ENCODE measurements at regions not wholly inside any gene's neighbourhood (a gene's known extent, or its start where the extent isn't known, plus 50 kb on each side); places are given as distances from the start of the nearest gene placed in this dataset.
"Not testable (repeated sequence)": the region's sequence is repeated elsewhere in the genome, so short reads cannot be mapped to it uniquely, and the experiment has no call there.

- no peak for DNase-seq (ENCODE audit: low read depth in 4 of 4, low spot score in 1 of 4)
Observed at GRCh38 chr2:59171019-59171418, 929.9 kb upstream of the FANCL start.

- no peak for DNase-seq (ENCODE audit: low read depth in 4 of 4, low spot score in 1 of 4)
Observed at GRCh38 chr2:59168766-59169165, 927.6 kb upstream of the FANCL start.

- no peak for DNase-seq (ENCODE audit: low read depth in 4 of 4, low spot score in 1 of 4)
Observed at GRCh38 chr2:59167514-59167913, 926.4 kb upstream of the FANCL start.

GRCh38 chr2:59157908-59158307, 916.8 kb upstream of the FANCL start:
- not testable (repeated sequence) for DNase-seq (ENCODE audit: low read depth in 4 of 4, low spot score in 1 of 4)

GRCh38 chr2:59151805-59152204, 910.7 kb upstream of the FANCL start:
- DNase-seq (ENCODE audit: low read depth in 4 of 4, low spot score in 1 of 4), result no peak

GRCh38 chr2:59150217-59150849, 909.2 kb upstream of the FANCL start:
- no peak for DNase-seq (ENCODE audit: low read depth in 4 of 4, low spot score in 1 of 4)

- no peak for DNase-seq (ENCODE audit: low read depth in 4 of 4, low spot score in 1 of 4)
Observed at GRCh38 chr2:59149271-59149670, 908.1 kb upstream of the FANCL start.

GRCh38 chr2:59112258-59112657, 871.1 kb upstream of the FANCL start:
- DNase-seq (ENCODE audit: low read depth in 4 of 4, low spot score in 1 of 4), result no peak

- DNase-seq (ENCODE audit: low read depth in 4 of 4, low spot score in 1 of 4), result no peak
Observed at GRCh38 chr2:59096973-59097372, 855.8 kb upstream of the FANCL start.

GRCh38 chr2:59093571-59093970, 852.4 kb upstream of the FANCL start:
- DNase-seq (ENCODE audit: low read depth in 4 of 4, low spot score in 1 of 4), result no peak

GRCh38 chr2:59084326-59084725, 843.2 kb upstream of the FANCL start:
- DNase-seq (ENCODE audit: low read depth in 4 of 4, low spot score in 1 of 4), result no peak

- no peak for DNase-seq (ENCODE audit: low read depth in 4 of 4, low spot score in 1 of 4)
Observed at GRCh38 chr2:59083075-59083828, 842.1 kb upstream of the FANCL start.

- DNase-seq (ENCODE audit: low read depth in 4 of 4, low spot score in 1 of 4), result no peak
Observed at GRCh38 chr2:59082657-59083056, 841.5 kb upstream of the FANCL start.

GRCh38 chr2:59080451-59081181, 839.5 kb upstream of the FANCL start:
- no peak for DNase-seq (ENCODE audit: low read depth in 4 of 4, low spot score in 1 of 4)

- no peak for DNase-seq (ENCODE audit: low read depth in 4 of 4, low spot score in 1 of 4)
Observed at GRCh38 chr2:59077981-59078531, 836.9 kb upstream of the FANCL start.

- no peak for DNase-seq (ENCODE audit: low read depth in 4 of 4, low spot score in 1 of 4)
Observed at GRCh38 chr2:59077026-59077725, 836.1 kb upstream of the FANCL start.

GRCh38 chr2:59076079-59076619, 835.0 kb upstream of the FANCL start:
- DNase-seq (ENCODE audit: low read depth in 4 of 4, low spot score in 1 of 4), result no peak

- DNase-seq (ENCODE audit: low read depth in 4 of 4, low spot score in 1 of 4), result no peak
Observed at GRCh38 chr2:59074071-59074470, 832.9 kb upstream of the FANCL start.

- DNase-seq (ENCODE audit: low read depth in 4 of 4, low spot score in 1 of 4), result no peak
Observed at GRCh38 chr2:59073286-59073685, 832.2 kb upstream of the FANCL start.

- no peak for DNase-seq (ENCODE audit: low read depth in 4 of 4, low spot score in 1 of 4)
Observed at GRCh38 chr2:59068255-59068654, 827.1 kb upstream of the FANCL start.

- DNase-seq (ENCODE audit: low read depth in 4 of 4, low spot score in 1 of 4), result no peak
Observed at GRCh38 chr2:59066787-59067399, 825.8 kb upstream of the FANCL start.

All from stimulated activated CD4-positive, alpha-beta T cell treated with anti-CD3 and anti-CD28 coated beads, Interleukin-1b, Interleukin-23, amount 100 ng/mL, for 24 hours (primary cell).